OCI-LY7 (cell line): ENCODE measurements at regions not wholly inside any gene's neighbourhood (a gene's known extent, or its start where the extent isn't known, plus 50 kb on each side); places are given as distances from the start of the nearest gene placed in this dataset.

Experiments used
- CTCF ChIP-seq: fragments of 200-600 bp; sonication (generic); conservative IDR thresholded peaks from 2 replicates; pipeline ENCODE4 v1.5.1; 2014; ENCODE audit warnings: mild to moderate bottlenecking, antibody characterized with exemption, low read length, moderate library complexity, mixed read lengths
- EZH2phosphoT487 ChIP-seq: fragments of 200-600 bp; sonication (generic); IDR thresholded peaks from 2 replicates; pipeline ENCODE4 v1.6.1; 2018; ENCODE audit warnings: low read depth, borderline replicate concordance, mild to moderate bottlenecking, mixed run types, antibody characterized with exemption, low read length, moderate library complexity, mixed read lengths

- no peak for TF ChIP-seq CTCF
- TF ChIP-seq EZH2phosphoT487, result no peak
Observed at GRCh38 chr2:223420048-223420447, 182.1 kb downstream of the SCG2 start.
